ENCODE measurements at regions not wholly inside any gene's neighbourhood (a gene's known extent, or its start where the extent isn't known, plus 50 kb on each side); places are given as distances from the start of the nearest gene placed in this dataset.

GRCh38 chr1:94642617-94643321 is 101.2 kb upstream of the F3 start:
- DNase-seq, result no peak

GRCh38 chr1:94641990-94642389 is 100.4 kb upstream of the F3 start:
- no peak for DNase-seq

GRCh38 chr1:94640125-94640524 is 98.6 kb upstream of the F3 start:
- DNase-seq, result no peak

GRCh38 chr1:94637121-94637520 is 95.6 kb upstream of the F3 start:
- DNase-seq, result no peak

- no peak for DNase-seq
Observed at GRCh38 chr1:94636624-94637023, 95.1 kb upstream of the F3 start.

GRCh38 chr1:94636100-94636499 is 94.5 kb upstream of the F3 start:
- no peak for DNase-seq

- DNase-seq, result peak in 1 of 2 experiments; percentile 41
Observed at GRCh38 chr1:94634977-94635416, 93.4 kb upstream of the F3 start.

- DNase-seq, result no peak
Observed at GRCh38 chr1:94633051-94633450, 91.5 kb upstream of the F3 start.

- DNase-seq, result no peak
Observed at GRCh38 chr1:94629259-94630181, 88.0 kb upstream of the F3 start.

- DNase-seq, result no peak
Observed at GRCh38 chr1:94628499-94628843, 86.9 kb upstream of the F3 start.

GRCh38 chr1:94627771-94628498 is 86.4 kb upstream of the F3 start:
- DNase-seq, result no peak

- peak in 1 of 2 experiments; percentile 23 for DNase-seq
Observed at GRCh38 chr1:94624203-94624602, 82.6 kb upstream of the F3 start.

- no peak for DNase-seq
Observed at GRCh38 chr1:94623560-94624148, 82.1 kb upstream of the F3 start.

- DNase-seq, result no peak
Observed at GRCh38 chr1:94622757-94623156, 81.2 kb upstream of the F3 start.

- no peak for DNase-seq
Observed at GRCh38 chr1:94621802-94622201, 80.2 kb upstream of the F3 start.

- no peak for DNase-seq
Observed at GRCh38 chr1:94621395-94621794, 79.8 kb upstream of the F3 start.

GRCh38 chr1:94620345-94621031 is 78.9 kb upstream of the F3 start:
- no peak for DNase-seq

GRCh38 chr1:94619731-94620130 is 78.2 kb upstream of the F3 start:
- DNase-seq, result no peak

GRCh38 chr1:94617957-94618739 is 76.6 kb upstream of the F3 start:
- DNase-seq, result no peak

- peak in 1 of 2 experiments; percentile 20 for DNase-seq
Observed at GRCh38 chr1:94617134-94617805, 75.7 kb upstream of the F3 start.

- peak; percentile 30 to 79 for DNase-seq
Observed at GRCh38 chr1:94616506-94616905, 74.9 kb upstream of the F3 start.
